T47D (cell line): ENCODE measurements at regions not wholly inside any gene's neighbourhood (a gene's known extent, or its start where the extent isn't known, plus 50 kb on each side); places are given as distances from the start of the nearest gene placed in this dataset.
"Not testable (repeated sequence)": the region's sequence is repeated elsewhere in the genome, so short reads cannot be mapped to it uniquely, and the experiment has no call there.

ENCODE experiments used
- DNase-seq, 2 experiments: peaks; one replicate each; pipeline versions ENCODE4 v3.0.0 to v3.0.0-alpha.2; 2011 to 2012; ENCODE audit warnings: low read depth in 1 of 2, low spot score in 1 of 2
- JUND ChIP-seq: IDR thresholded peaks from 2 replicates; pipeline ENCODE4 v1.6.1; 2012; ENCODE audit warnings: low read depth
- in situ Hi-C: cut with HindIII; loops from 2 replicates; pipeline ENCODE4 v1.10.0; 2016; ENCODE audit warnings: low sequenced_read_pairs, low pct_unique_long_range_greater_than_20kb

GRCh38 chr12:4161718-4162117, 111.8 kb upstream of the CCND2 start:
- in situ Hi-C loops: no loop called here
- no peak for DNase-seq
- TF ChIP-seq JUND: no peak

- no peak for DNase-seq
- in situ Hi-C loops: no loop called here
- TF ChIP-seq JUND: no peak
Observed at GRCh38 chr12:4160314-4161040, 113.1 kb upstream of the CCND2 start.

GRCh38 chr12:4159851-4160250, 113.7 kb upstream of the CCND2 start:
- no peak for TF ChIP-seq JUND
- no peak for DNase-seq
- in situ Hi-C loops: no loop called here

GRCh38 chr12:4158306-4158705, 115.3 kb upstream of the CCND2 start:
- TF ChIP-seq JUND: no peak
- in situ Hi-C loops: no loop called here
- DNase-seq: no peak

GRCh38 chr12:4157122-4157521, 116.4 kb upstream of the CCND2 start:
- in situ Hi-C loops: no loop called here
- TF ChIP-seq JUND: no peak

GRCh38 chr12:4156317-4156716, 117.2 kb upstream of the CCND2 start:
- in situ Hi-C loops: no loop called here

More at GRCh38 chr12:4157122-4157521, 116.4 kb upstream of the CCND2 start:
- no peak for DNase-seq

GRCh38 chr12:4154672-4155225, 118.8 kb upstream of the CCND2 start:
- no peak for TF ChIP-seq JUND
- DNase-seq: no peak
- in situ Hi-C loops: no loop called here

More at GRCh38 chr12:4156317-4156716, 117.2 kb upstream of the CCND2 start:
- TF ChIP-seq JUND: no peak
- no peak for DNase-seq

- no peak for TF ChIP-seq JUND
- in situ Hi-C loops: no loop called here
- no peak for DNase-seq
Observed at GRCh38 chr12:4153343-4153892, 120.1 kb upstream of the CCND2 start.

- no peak for TF ChIP-seq JUND
- no peak for DNase-seq
- in situ Hi-C loops: no loop called here
Observed at GRCh38 chr12:4152145-4152795, 121.3 kb upstream of the CCND2 start.

- no peak for TF ChIP-seq JUND
- DNase-seq: no peak
- in situ Hi-C loops: no loop called here
Observed at GRCh38 chr12:4151362-4152121, 122.0 kb upstream of the CCND2 start.

- in situ Hi-C loops, DNase-seq: not testable (repeated sequence)
Observed at GRCh38 chr12:4150355-4150754, 123.2 kb upstream of the CCND2 start.

- DNase-seq: no peak
- in situ Hi-C loops: no loop called here
- no peak for TF ChIP-seq JUND
Observed at GRCh38 chr12:4148418-4149056, 125.0 kb upstream of the CCND2 start.

- DNase-seq: no peak
- in situ Hi-C loops: no loop called here
- no peak for TF ChIP-seq JUND
Observed at GRCh38 chr12:4147031-4147481, 126.5 kb upstream of the CCND2 start.
